ENCODE measurements at regions not wholly inside any gene's neighbourhood (a gene's known extent, or its start where the extent isn't known, plus 50 kb on each side); places are given as distances from the start of the nearest gene placed in this dataset.

- no peak for TF ChIP-seq MAX (IDR thresholded peaks at IDR 0.05)
- no peak for TF ChIP-seq HDAC2 (IDR thresholded peaks at IDR 0.05; ENCODE audit: borderline replicate concordance in 1 of 2, low read depth in 2 of 2, low read length in 2 of 2)
- TF ChIP-seq, protein P1, sequence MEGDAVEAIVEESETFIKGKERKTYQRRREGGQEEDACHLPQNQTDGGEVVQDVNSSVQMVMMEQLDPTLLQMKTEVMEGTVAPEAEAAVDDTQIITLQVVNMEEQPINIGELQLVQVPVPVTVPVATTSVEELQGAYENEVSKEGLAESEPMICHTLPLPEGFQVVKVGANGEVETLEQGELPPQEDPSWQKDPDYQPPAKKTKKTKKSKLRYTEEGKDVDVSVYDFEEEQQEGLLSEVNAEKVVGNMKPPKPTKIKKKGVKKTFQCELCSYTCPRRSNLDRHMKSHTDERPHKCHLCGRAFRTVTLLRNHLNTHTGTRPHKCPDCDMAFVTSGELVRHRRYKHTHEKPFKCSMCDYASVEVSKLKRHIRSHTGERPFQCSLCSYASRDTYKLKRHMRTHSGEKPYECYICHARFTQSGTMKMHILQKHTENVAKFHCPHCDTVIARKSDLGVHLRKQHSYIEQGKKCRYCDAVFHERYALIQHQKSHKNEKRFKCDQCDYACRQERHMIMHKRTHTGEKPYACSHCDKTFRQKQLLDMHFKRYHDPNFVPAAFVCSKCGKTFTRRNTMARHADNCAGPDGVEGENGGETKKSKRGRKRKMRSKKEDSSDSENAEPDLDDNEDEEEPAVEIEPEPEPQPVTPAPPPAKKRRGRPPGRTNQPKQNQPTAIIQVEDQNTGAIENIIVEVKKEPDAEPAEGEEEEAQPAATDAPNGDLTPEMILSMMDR (IDR thresholded peaks at IDR 0.05; ENCODE audit: control extremely low read depth in 1 of 3, insufficient read depth in 1 of 3, low read depth in 1 of 3, low read length in 3 of 3) = no peak
- TF ChIP-seq TAF1 (IDR thresholded peaks at IDR 0.05; ENCODE audit: low read depth, low read length) = no peak
- no peak for TF ChIP-seq POLR2A (IDR thresholded peaks at IDR 0.05; ENCODE audit: control extremely low read depth in 1 of 2, low read depth in 2 of 2, low read length in 2 of 2)
Measured at GRCh38 chr4:164524789-164525188, 229.1 kb upstream of the SMIM31 start.

Data from H1 (cell line).